CD4-positive, alpha-beta T cell treated with Interleukin-4 for 4 hours (primary cell): ENCODE measurements at regions not wholly inside any gene's neighbourhood (a gene's known extent, or its start where the extent isn't known, plus 50 kb on each side); places are given as distances from the start of the nearest gene placed in this dataset.
"Not testable (repeated sequence)": the region's sequence is repeated elsewhere in the genome, so short reads cannot be mapped to it uniquely, and the experiment has no call there.

Experiments used
- DNase-seq: peaks from one replicate; pipeline ENCODE4 v3.0.0-alpha.2; 2020

GRCh38 chr4:62510228-62510627 is 1310.1 kb downstream of the ADGRL3 start:
- no peak for DNase-seq

- DNase-seq = no peak
These were observed 1300.2 kb downstream of the ADGRL3 start for GRCh38 chr4:62500296-62500695.

- DNase-seq = no peak
These were observed 1294.9 kb downstream of the ADGRL3 start for GRCh38 chr4:62495032-62495431.

- not testable (repeated sequence) for DNase-seq
These were observed 1291.6 kb downstream of the ADGRL3 start for GRCh38 chr4:62491756-62492155.

GRCh38 chr4:62490635-62491034 is 1290.5 kb downstream of the ADGRL3 start:
- DNase-seq = no peak

- no peak for DNase-seq
These were observed 1286.9 kb downstream of the ADGRL3 start for GRCh38 chr4:62487016-62487415.

GRCh38 chr4:62484357-62484756 is 1284.2 kb downstream of the ADGRL3 start:
- no peak for DNase-seq

GRCh38 chr4:62482355-62482754 is 1282.2 kb downstream of the ADGRL3 start:
- DNase-seq = no peak

GRCh38 chr4:62475596-62475995 is 1275.5 kb downstream of the ADGRL3 start:
- no peak for DNase-seq

- DNase-seq = no peak
These were observed 1274.7 kb downstream of the ADGRL3 start for GRCh38 chr4:62474802-62475201.

GRCh38 chr4:62471021-62471420 is 1270.9 kb downstream of the ADGRL3 start:
- no peak for DNase-seq

GRCh38 chr4:62470421-62470983 is 1270.4 kb downstream of the ADGRL3 start:
- no peak for DNase-seq

- DNase-seq = no peak
These were observed 1269.9 kb downstream of the ADGRL3 start for GRCh38 chr4:62470020-62470419.

GRCh38 chr4:62461961-62462360 is 1261.8 kb downstream of the ADGRL3 start:
- DNase-seq = no peak

GRCh38 chr4:62460329-62460728 is 1260.2 kb downstream of the ADGRL3 start:
- no peak for DNase-seq

- DNase-seq = no peak
These were observed 1257.2 kb downstream of the ADGRL3 start for GRCh38 chr4:62457356-62457755.

GRCh38 chr4:62455871-62456270 is 1255.7 kb downstream of the ADGRL3 start:
- no peak for DNase-seq

GRCh38 chr4:62454535-62454934 is 1254.4 kb downstream of the ADGRL3 start:
- no peak for DNase-seq

GRCh38 chr4:62450740-62451139 is 1250.6 kb downstream of the ADGRL3 start:
- no peak for DNase-seq

GRCh38 chr4:62449538-62449937 is 1249.4 kb downstream of the ADGRL3 start:
- DNase-seq = no peak

- DNase-seq = no peak
These were observed 1248.8 kb downstream of the ADGRL3 start for GRCh38 chr4:62448911-62449310.

- DNase-seq = no peak
These were observed 1238.9 kb downstream of the ADGRL3 start for GRCh38 chr4:62439051-62439450.

GRCh38 chr4:62434921-62435320 is 1234.8 kb downstream of the ADGRL3 start:
- no peak for DNase-seq

- not testable (repeated sequence) for DNase-seq
These were observed 1231.5 kb downstream of the ADGRL3 start for GRCh38 chr4:62431513-62432231.

GRCh38 chr4:62429297-62429696 is 1229.2 kb downstream of the ADGRL3 start:
- no peak for DNase-seq
